Adrenal gland (tissue), 5 donors: ENCODE measurements at regions not wholly inside any gene's neighbourhood (a gene's known extent, or its start where the extent isn't known, plus 50 kb on each side); places are given as distances from the start of the nearest gene placed in this dataset.

Experiments used
- POLR2A ChIP-seq, 2 donors: fragments of 450-650 bp; IDR thresholded peaks; one replicate each; pipeline ENCODE4 v1.6.1; 2017; ENCODE audit warnings: antibody characterized with exemption in 2 of 2, mild to moderate bottlenecking in 2 of 2, moderate library complexity in 1 of 2
- TF ChIP-seq, protein P1 (sequence below), 6 experiments: fragments of 450-650 bp in 4 of 6; fragments of 200-600 bp in 2 of 6; sonication (generic) in 1 of 6; IDR thresholded peaks; 1 replicate in 5 of 6; 2 replicates in 1 of 6; pipeline versions ENCODE4 v1.5.1 to v1.8.0; 2016 to 2021; ENCODE audit warnings: antibody characterized with exemption in 6 of 6, mild to moderate bottlenecking in 2 of 6, moderate library complexity in 1 of 6
- donor health status: DM: no; HTN: no; CAD: no.

DNA sequence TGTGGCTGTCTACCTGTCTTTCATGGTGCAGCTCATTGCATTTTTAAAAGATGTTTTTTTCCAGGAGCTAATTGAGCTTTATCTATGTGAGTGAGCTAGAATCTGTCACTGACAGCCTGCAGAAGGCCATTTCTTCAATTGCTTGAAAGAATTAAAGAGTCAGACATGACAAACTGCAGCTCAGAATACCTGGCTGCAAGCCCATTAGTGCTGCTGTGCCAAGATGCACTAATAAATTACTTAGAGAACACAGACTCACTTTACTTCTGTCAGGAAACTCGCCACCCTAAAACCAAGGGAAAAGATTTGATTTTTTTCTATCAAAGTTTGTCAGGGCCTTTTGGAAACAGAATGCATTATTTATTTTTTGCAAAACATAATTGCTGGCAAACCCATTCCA is 368.3 kb downstream of the CAAP1 start:
- TF ChIP-seq, protein P1, sequence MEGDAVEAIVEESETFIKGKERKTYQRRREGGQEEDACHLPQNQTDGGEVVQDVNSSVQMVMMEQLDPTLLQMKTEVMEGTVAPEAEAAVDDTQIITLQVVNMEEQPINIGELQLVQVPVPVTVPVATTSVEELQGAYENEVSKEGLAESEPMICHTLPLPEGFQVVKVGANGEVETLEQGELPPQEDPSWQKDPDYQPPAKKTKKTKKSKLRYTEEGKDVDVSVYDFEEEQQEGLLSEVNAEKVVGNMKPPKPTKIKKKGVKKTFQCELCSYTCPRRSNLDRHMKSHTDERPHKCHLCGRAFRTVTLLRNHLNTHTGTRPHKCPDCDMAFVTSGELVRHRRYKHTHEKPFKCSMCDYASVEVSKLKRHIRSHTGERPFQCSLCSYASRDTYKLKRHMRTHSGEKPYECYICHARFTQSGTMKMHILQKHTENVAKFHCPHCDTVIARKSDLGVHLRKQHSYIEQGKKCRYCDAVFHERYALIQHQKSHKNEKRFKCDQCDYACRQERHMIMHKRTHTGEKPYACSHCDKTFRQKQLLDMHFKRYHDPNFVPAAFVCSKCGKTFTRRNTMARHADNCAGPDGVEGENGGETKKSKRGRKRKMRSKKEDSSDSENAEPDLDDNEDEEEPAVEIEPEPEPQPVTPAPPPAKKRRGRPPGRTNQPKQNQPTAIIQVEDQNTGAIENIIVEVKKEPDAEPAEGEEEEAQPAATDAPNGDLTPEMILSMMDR (IDR thresholded peaks at IDR 0.05), result no peak
- TF ChIP-seq POLR2A (IDR thresholded peaks at IDR 0.05), result no peak
